Activated effector memory CD4-positive, alpha-beta T cell treated with Interleukin-2 at 50 U/mL for 16 hours (primary cell): ENCODE measurements at regions not wholly inside any gene's neighbourhood (a gene's known extent, or its start where the extent isn't known, plus 50 kb on each side); places are given as distances from the start of the nearest gene placed in this dataset.
"Not testable (repeated sequence)": the region's sequence is repeated elsewhere in the genome, so short reads cannot be mapped to it uniquely, and the experiment has no call there.

Source experiments
- DNase-seq: peaks from one replicate; pipeline ENCODE4 v3.0.0-alpha.2; 2020

DNA sequence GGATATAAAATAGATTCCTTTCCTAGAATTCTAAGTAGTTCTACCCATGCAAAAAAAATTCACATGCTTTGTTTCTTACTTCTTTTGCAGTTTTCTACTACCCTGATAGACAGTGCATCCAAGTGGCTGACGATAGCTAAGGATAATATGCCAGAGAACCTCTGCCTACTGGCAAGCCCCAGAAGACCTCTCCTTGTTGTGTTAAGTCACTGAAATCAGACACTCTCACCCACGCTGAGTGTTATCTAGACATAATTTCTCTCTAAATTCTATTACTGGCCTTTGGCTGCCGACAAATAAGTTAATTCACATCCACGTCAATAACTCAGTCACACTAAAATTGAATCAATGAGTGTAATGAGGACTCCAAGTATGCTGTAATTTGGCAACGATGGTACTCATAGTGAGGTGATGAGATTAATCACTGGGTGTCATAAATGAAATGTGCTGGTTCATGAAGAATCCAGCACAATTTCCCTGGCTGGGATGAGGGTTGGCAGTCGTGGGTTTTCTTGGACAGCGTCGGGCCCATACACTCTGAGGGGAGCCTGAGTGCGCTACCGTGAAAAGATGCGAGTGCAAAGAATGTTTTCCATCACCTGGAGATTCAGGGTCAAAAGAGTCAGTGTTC lies 354.8 kb upstream of the TMEM132C start:
- no peak for DNase-seq

DNA sequence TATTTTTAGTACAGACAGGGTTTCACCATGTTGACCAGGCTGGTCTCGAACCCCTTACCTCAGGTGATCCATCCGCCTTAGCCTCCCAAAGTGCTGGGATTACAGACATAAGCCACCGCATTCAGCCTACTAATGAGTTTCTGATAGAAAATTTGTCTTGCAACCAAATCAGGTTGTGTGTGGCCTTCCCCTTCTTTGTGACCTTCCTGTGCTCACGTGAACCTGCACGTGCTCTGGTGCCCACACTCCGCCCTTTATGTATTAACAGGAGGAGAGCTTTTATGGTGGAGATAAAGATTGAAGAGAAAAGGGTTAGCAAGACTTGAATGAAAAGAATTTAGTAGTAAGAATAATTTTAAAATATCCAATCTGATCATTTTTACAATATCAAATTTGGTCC lies 343.5 kb upstream of the TMEM132C start:
- DNase-seq: no peak

GRCh38 chr12:127925971-127926370 lies 341.0 kb upstream of the TMEM132C start:
- no peak for DNase-seq

GRCh38 chr12:127928178-127928577 lies 338.8 kb upstream of the TMEM132C start:
- DNase-seq: no peak

GRCh38 chr12:127928615-127929571 lies 338.1 kb upstream of the TMEM132C start:
- DNase-seq: no peak

GRCh38 chr12:127930122-127930521 lies 336.8 kb upstream of the TMEM132C start:
- no peak for DNase-seq

- no peak for DNase-seq
These were observed 332.6 kb upstream of the TMEM132C start for GRCh38 chr12:127934409-127934808.

DNA sequence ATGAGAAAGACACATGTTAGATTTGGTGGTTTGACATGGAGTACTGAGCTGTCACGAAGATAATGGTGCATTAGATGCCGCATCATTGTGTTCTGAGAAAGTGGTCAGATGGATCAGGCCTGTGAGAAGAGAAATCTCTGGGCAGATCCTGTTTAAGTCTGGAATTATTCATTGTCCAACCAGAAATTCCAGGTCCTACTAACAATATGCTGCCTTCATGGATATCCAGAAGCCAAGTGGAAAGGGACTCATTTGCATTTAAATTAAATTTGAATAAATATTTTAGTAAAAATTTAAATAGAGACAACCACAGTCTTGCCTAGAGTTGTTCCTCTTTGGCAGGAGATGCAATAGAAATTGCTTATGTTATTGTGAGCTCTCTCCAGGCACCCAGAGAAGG lies 330.5 kb upstream of the TMEM132C start:
- DNase-seq: no peak

DNA sequence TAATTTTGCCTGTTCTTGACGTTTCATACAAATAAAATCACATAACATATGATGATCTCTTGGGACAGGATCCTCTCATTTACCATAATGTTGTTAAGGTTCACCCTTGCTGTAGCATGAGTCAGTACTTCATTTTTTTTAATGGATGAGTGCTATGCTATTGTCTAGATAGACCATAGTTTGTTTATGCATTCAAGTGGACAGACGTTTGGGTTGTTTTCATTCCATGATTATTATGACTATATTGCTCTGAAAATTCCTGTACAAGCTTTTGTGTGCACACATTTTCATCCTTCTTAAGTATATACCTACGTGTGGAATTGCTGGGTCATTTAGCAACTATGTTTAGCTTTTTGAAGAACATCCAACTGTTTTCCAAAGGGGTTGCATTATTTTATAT lies 325.6 kb upstream of the TMEM132C start:
- no peak for DNase-seq

DNA sequence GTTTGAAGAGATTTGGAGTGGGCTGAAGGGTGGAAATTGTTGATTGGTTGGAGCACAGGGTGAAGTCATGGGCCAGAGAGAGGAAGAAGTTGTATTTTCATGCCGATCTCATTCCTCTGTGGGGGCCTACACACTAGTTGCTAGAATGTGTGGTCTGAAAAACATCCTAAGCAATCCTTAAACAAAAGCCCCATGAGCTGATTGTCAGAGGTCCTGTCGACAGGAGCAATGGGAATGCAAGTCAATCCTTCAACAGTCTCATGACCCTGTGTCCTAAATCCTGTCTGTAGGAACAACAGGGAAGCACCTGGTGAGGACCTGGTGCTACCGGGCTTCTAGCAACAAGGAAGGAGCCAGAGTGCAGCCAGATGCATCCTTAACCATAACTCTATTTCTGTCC lies 324.0 kb upstream of the TMEM132C start:
- no peak for DNase-seq

DNA sequence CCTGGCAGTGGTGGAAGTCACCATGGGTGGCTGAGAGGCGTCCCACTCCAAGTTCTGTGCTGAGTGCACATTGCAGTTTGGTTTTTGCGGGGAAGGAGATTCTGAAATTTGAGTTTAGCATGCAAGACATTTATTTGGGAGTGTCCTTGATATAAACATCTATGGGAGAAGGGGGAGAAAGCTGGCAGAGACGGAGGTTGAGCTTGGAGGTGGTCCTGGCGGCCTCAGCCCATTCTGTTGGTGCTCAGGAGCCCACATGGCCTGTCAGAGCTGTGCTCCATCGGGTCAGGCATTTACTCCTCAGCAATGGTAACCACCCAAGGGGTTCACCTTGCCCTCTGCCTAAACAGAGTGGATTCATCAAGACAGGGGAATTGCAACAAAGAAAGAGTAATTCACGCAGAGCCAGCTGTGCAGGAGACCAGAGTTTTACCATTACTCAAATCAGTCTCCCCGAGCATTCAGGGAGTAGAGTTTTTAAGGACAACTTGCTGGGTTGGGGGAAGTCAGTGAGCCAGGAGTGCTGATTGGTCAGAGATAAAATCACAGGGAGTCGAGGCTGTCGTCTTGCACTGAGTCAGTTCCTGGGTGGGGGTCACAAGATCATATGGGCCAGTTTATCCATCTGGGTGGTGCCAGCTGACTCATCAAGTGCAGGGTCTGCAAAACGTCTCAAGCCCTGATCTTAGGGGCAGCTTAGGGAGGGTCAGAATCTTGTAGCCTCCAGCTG lies 323.3 kb upstream of the TMEM132C start:
- DNase-seq: no peak

GRCh38 chr12:127944211-127944899 lies 322.6 kb upstream of the TMEM132C start:
- DNase-seq: no peak

DNA sequence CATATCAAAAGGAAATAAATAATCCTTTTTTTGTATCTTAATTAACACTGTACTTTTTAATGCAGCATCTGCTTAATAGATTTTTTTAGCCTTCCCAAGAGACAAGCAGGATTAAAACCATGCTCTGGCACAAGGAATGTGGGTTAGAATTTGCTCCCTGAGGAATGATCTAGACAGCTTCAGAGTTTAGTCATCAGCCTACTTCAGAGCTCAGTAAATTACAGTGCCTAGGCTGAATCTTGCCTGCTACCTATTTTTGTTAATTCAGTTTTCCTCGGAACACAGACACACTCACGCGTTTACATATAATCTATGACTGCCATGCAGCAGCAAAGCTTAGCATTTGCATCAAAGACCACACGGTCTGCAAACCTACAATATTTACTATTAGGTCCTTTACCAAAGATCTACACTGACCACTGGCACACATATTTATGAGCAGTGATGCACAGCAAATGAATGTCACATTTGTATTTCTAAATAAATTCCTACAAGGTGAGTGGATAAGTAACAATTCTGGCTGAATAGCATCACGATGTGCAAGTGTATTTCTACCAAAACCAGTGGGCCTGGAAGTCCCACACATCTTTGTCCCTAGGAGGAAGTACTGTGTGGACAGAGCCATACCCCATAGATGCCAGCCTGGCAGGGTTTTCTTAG lies 309.8 kb upstream of the TMEM132C start:
- no peak for DNase-seq

GRCh38 chr12:127962303-127962702 lies 304.7 kb upstream of the TMEM132C start:
- DNase-seq: no peak

DNA sequence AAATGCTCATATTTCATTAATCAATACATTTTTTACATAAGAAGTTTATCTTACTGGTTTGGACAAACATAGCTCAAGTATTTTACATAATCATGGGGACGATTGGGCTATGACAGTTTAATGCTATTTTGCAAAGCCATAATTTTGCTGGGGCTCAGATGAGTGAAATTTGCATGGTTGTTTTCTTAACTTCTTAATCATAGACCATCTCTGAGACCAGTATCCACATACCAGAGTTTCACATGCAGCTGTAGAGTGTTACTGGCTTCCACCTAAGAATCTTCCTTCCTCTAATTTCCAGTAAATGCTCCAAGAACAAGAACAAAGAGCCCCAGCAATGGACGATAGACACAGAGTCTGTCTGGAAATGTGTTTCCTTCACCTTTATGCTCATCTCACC lies 303.0 kb upstream of the TMEM132C start:
- DNase-seq: no peak

GRCh38 chr12:127964717-127965116 lies 302.3 kb upstream of the TMEM132C start:
- DNase-seq: no peak

- no peak for DNase-seq
These were observed 300.6 kb upstream of the TMEM132C start for GRCh38 chr12:127966331-127966730.

DNA sequence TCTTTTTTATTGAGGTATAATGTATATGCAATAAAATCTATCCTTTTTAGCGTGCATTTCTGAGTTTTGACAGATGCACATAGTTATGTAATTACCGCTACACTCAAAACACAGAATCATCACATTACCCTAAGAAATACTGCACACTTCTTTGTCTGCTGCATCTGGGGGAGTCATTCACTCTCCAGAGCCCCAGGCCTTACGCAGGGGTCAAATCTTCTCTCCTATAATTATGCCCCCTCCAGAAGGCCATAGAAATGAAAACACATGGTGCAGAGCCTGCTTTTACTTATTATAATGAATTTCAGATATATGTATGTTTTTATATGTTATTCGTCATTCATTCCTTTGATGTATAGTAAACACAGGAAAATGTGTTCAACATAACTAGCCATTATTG lies 296.5 kb upstream of the TMEM132C start:
- no peak for DNase-seq

DNA sequence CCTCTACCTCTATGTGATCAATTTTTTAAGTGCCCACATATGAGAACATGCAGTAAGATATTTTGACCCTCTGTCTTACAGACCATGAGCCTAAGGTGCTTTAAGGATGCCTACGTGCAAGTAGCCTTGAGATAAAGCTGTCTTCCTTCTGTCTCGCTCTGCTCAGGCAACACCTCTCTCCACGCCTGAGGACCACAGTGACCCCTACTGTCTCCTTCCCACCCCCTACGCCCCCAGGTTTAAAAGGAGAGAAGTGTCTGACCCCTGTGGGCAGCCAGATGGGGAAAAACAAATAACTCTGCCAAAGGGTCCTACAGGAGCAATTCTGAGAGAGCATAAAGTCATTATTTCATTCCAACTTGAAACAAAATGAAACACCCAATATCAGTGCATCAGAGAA lies 286.4 kb upstream of the TMEM132C start:
- no peak for DNase-seq

DNA sequence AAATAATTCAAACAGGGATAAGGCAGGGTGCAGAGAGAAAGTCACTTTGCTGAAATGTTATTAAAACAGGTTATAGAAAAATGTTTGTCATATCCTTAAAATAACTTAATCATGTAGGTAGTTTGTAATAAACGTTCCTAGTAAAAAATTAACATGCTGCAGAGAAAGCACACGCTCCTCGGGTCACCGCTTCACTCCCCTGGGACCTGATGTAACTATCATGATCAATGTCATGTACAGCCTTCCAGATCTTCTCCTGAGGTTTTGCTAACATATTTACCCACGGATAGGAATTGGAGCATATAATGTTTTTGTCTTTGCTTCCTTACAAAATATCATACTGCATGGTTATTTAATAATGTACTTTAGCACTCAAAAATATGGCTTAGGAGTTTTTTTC lies 285.1 kb upstream of the TMEM132C start:
- no peak for DNase-seq

GRCh38 chr12:127983213-127983791 lies 283.7 kb upstream of the TMEM132C start:
- DNase-seq: not testable (repeated sequence)
